ENCODE measurements at regions not wholly inside any gene's neighbourhood (a gene's known extent, or its start where the extent isn't known, plus 50 kb on each side); places are given as distances from the start of the nearest gene placed in this dataset.

- H3K9ac ChIP-seq = no peak overlapping the region
These were observed 175.7 kb downstream of the ALDH8A1 start for GRCh38 chr6:134774201-134774638.

GRCh38 chr6:134772671-134773360, 177.1 kb downstream of the ALDH8A1 start:
- Histone ChIP-seq H3K9ac (no peak overlapping the region), H3K79me2 (ENCODE audit: insufficient read depth, low read depth) (no peaks in the 10 kb centered on the region), H3K4me3 (IDR thresholded peaks at IDR 0.05; ENCODE audit: insufficient read depth, low read depth, low read length) (no peak overlapping the region), H3K36me3 (ENCODE audit: insufficient read depth) (no peaks in the 10 kb centered on the region), H3K27me3 (ENCODE audit: insufficient read depth, low read depth) (no peaks in the 10 kb centered on the region), H4K20me1 (ENCODE audit: insufficient read depth) (no peaks in the 10 kb centered on the region), H2AFZ (ENCODE audit: low read depth) (no peak overlapping the region), H3K27ac (no peak overlapping the region), H3K4me1 (ENCODE audit: low read depth, poor library complexity, severe bottlenecking) (no peaks in the 10 kb centered on the region), H3K4me2 (no peak overlapping the region)
- no peak for TF ChIP-seq CTCF (conservative IDR thresholded peaks at IDR 0.05; ENCODE audit: low read depth, low read length)

More at GRCh38 chr6:134774201-134774638, 175.7 kb downstream of the ALDH8A1 start:
- Histone ChIP-seq H4K20me1 (ENCODE audit: insufficient read depth) (no peaks in the 10 kb centered on the region), H3K4me1 (ENCODE audit: low read depth, poor library complexity, severe bottlenecking) (no peaks in the 10 kb centered on the region), H3K4me2 (no peak overlapping the region), H3K27ac (no peak overlapping the region), H3K36me3 (ENCODE audit: insufficient read depth) (no peaks in the 10 kb centered on the region), H3K27me3 (ENCODE audit: insufficient read depth, low read depth) (no peaks in the 10 kb centered on the region), H3K79me2 (ENCODE audit: insufficient read depth, low read depth) (no peaks in the 10 kb centered on the region), H3K4me3 (IDR thresholded peaks at IDR 0.05; ENCODE audit: insufficient read depth, low read depth, low read length) (no peak overlapping the region), H2AFZ (ENCODE audit: low read depth) (no peak overlapping the region)
- no peak for TF ChIP-seq CTCF (conservative IDR thresholded peaks at IDR 0.05; ENCODE audit: low read depth, low read length)

GRCh38 chr6:134768931-134769330, 181.0 kb downstream of the ALDH8A1 start:
- H2AFZ ChIP-seq (ENCODE audit: low read depth) = no peak overlapping the region
- H3K4me3 ChIP-seq (IDR thresholded peaks at IDR 0.05; ENCODE audit: insufficient read depth, low read depth, low read length) = no peak overlapping the region
- H3K27me3 ChIP-seq (ENCODE audit: insufficient read depth, low read depth) = no peaks in the 10 kb centered on the region
- no peaks in the 10 kb centered on the region for H3K79me2 ChIP-seq (ENCODE audit: insufficient read depth, low read depth)
- H3K9ac ChIP-seq = no peak overlapping the region
- H3K4me1 ChIP-seq (ENCODE audit: low read depth, poor library complexity, severe bottlenecking) = no peaks in the 10 kb centered on the region
- H3K36me3 ChIP-seq (ENCODE audit: insufficient read depth) = no peaks in the 10 kb centered on the region
- TF ChIP-seq CTCF (conservative IDR thresholded peaks at IDR 0.05; ENCODE audit: low read depth, low read length) = no peak
- no peak overlapping the region for H3K27ac ChIP-seq
- H3K4me2 ChIP-seq = no peak overlapping the region
- no peaks in the 10 kb centered on the region for H4K20me1 ChIP-seq (ENCODE audit: insufficient read depth)

- H2AFZ ChIP-seq (ENCODE audit: low read depth) = no peak overlapping the region
- TF ChIP-seq CTCF (conservative IDR thresholded peaks at IDR 0.05; ENCODE audit: low read depth, low read length) = no peak
- H3K4me2 ChIP-seq = no peak overlapping the region
- H3K4me1 ChIP-seq (ENCODE audit: low read depth, poor library complexity, severe bottlenecking) = no peaks in the 10 kb centered on the region
- H3K27ac ChIP-seq = no peak overlapping the region
- no peak overlapping the region for H3K9ac ChIP-seq
- no peaks in the 10 kb centered on the region for H4K20me1 ChIP-seq (ENCODE audit: insufficient read depth)
- no peaks in the 10 kb centered on the region for H3K79me2 ChIP-seq (ENCODE audit: insufficient read depth, low read depth)
- H3K36me3 ChIP-seq (ENCODE audit: insufficient read depth) = no peaks in the 10 kb centered on the region
- no peak overlapping the region for H3K4me3 ChIP-seq (IDR thresholded peaks at IDR 0.05; ENCODE audit: insufficient read depth, low read depth, low read length)
- H3K27me3 ChIP-seq (ENCODE audit: insufficient read depth, low read depth) = no peaks in the 10 kb centered on the region
These were observed 183.4 kb downstream of the ALDH8A1 start for GRCh38 chr6:134766497-134766896.

Measured in KMS-11 (cell line).